GM13977 (cell line): ENCODE measurements at regions not wholly inside any gene's neighbourhood (a gene's known extent, or its start where the extent isn't known, plus 50 kb on each side); places are given as distances from the start of the nearest gene placed in this dataset.

ENCODE experiments used
- DNase-seq: peaks from one replicate; pipeline ENCODE4 v3.0.0; 2012; ENCODE audit warnings: low spot score
- in situ Hi-C: fragments of 300-500 bp; cut with MboI; formaldehyde crosslinking; loops from one replicate; pipeline ENCODE4 v1.12.0; 2022; ENCODE audit warnings: low sequenced_read_pairs, low pct_unique_long_range_greater_than_20kb, mixed read lengths, inconsistent platforms; ENCODE audit not compliant: unreplicated experiment
- TF ChIP-seq, protein P1 (sequence below): IDR thresholded peaks from 2 replicates; pipeline ENCODE4 v1.5.1; 2012; ENCODE audit warnings: mild to moderate bottlenecking, control low read depth; ENCODE audit not compliant: insufficient read depth; ENCODE audit errors: extremely low read depth, missing control alignments

GRCh38 chr15:47614360-47615011 lies 102.8 kb upstream of the SEMA6D start:
- TF ChIP-seq, protein P1, sequence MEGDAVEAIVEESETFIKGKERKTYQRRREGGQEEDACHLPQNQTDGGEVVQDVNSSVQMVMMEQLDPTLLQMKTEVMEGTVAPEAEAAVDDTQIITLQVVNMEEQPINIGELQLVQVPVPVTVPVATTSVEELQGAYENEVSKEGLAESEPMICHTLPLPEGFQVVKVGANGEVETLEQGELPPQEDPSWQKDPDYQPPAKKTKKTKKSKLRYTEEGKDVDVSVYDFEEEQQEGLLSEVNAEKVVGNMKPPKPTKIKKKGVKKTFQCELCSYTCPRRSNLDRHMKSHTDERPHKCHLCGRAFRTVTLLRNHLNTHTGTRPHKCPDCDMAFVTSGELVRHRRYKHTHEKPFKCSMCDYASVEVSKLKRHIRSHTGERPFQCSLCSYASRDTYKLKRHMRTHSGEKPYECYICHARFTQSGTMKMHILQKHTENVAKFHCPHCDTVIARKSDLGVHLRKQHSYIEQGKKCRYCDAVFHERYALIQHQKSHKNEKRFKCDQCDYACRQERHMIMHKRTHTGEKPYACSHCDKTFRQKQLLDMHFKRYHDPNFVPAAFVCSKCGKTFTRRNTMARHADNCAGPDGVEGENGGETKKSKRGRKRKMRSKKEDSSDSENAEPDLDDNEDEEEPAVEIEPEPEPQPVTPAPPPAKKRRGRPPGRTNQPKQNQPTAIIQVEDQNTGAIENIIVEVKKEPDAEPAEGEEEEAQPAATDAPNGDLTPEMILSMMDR = no peak
- no peak for DNase-seq
- in situ Hi-C loops = no loop called here

GRCh38 chr15:47616876-47617275 lies 100.4 kb upstream of the SEMA6D start:
- in situ Hi-C loops = no loop called here
- TF ChIP-seq, protein P1 = no peak
- no peak for DNase-seq

- TF ChIP-seq, protein P1 = no peak
- in situ Hi-C loops = no loop called here
- no peak for DNase-seq
Measured at GRCh38 chr15:47618241-47618640, 99.1 kb upstream of the SEMA6D start.

DNA sequence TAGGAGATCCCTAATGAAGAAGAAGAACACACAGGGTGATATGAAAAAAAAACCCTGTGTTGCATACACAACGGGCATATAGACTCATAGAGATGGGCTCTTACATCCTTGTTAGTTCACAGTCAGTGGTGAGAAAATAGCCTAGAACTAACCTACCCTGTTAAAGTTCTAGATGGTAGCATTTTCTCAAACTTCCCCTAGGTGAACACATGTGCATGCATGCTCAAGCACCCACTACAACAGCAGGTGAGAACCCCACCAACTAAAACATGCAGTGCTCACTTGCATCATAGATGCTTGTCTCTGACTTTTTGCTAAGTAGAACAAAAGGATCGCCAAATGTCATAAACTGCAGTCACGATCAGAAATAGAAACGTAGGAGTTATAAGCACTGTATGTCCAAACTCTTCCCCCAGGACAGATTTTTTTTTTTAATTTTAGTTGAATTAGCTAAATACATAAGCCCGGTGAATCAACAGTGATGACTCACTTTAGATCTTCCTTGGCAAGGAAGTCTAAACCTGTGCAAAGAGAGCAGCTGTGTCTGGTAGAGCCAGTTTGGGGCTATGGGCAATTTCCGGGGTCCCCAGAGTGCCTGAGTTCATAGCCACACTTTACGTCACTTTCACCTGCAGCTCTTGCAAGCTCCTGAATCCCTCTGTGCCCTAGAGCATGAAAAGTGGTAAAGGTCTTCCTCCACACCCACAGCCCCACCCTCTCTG lies 96.2 kb upstream of the SEMA6D start:
- in situ Hi-C loops = no loop called here
- DNase-seq = no peak
- TF ChIP-seq, protein P1 = no peak

GRCh38 chr15:47622055-47622454 lies 95.2 kb upstream of the SEMA6D start:
- TF ChIP-seq, protein P1 = no peak
- in situ Hi-C loops = no loop called here
- no peak for DNase-seq

- no peak for DNase-seq
- TF ChIP-seq, protein P1 = no peak
- in situ Hi-C loops = no loop called here
Measured at GRCh38 chr15:47624503-47624902, 92.8 kb upstream of the SEMA6D start.

- in situ Hi-C loops = no loop called here
- TF ChIP-seq, protein P1 = no peak
- DNase-seq = no peak
Measured at GRCh38 chr15:47639042-47639441, 78.3 kb upstream of the SEMA6D start.
